ENCODE measurements at regions not wholly inside any gene's neighbourhood (a gene's known extent, or its start where the extent isn't known, plus 50 kb on each side); places are given as distances from the start of the nearest gene placed in this dataset.

GRCh38 chr3:23666818-23667217, 138.9 kb upstream of the UBE2E1 start:
- TF ChIP-seq, protein P1, sequence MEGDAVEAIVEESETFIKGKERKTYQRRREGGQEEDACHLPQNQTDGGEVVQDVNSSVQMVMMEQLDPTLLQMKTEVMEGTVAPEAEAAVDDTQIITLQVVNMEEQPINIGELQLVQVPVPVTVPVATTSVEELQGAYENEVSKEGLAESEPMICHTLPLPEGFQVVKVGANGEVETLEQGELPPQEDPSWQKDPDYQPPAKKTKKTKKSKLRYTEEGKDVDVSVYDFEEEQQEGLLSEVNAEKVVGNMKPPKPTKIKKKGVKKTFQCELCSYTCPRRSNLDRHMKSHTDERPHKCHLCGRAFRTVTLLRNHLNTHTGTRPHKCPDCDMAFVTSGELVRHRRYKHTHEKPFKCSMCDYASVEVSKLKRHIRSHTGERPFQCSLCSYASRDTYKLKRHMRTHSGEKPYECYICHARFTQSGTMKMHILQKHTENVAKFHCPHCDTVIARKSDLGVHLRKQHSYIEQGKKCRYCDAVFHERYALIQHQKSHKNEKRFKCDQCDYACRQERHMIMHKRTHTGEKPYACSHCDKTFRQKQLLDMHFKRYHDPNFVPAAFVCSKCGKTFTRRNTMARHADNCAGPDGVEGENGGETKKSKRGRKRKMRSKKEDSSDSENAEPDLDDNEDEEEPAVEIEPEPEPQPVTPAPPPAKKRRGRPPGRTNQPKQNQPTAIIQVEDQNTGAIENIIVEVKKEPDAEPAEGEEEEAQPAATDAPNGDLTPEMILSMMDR (IDR thresholded peaks at IDR 0.05; ENCODE audit: insufficient read depth, low read length, poor library complexity, severe bottlenecking): no peak
- TF ChIP-seq EZH2phosphoT487 (conservative IDR thresholded peaks at IDR 0.05; ENCODE audit: low read length): no peak
